ENCODE measurements at regions not wholly inside any gene's neighbourhood (a gene's known extent, or its start where the extent isn't known, plus 50 kb on each side); places are given as distances from the start of the nearest gene placed in this dataset.

DNA sequence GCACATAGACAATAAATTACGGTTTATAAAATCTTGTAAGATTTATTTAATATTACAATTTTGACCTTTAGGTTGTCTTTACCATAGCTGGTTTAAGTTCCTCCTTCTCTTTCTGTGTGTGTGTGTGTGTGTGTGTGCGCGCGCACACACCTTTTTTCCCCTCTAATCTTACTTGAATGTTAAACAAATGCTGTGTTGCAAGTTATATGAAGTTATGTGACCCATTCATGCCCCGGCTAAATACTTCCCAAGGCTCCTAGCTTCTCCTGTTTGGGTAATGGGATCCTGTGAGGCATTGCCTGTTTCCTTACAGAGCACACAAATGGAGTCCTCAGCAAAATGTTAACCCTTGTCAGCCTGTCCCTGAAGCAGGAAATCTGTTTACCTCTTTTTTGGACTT is 125.6 kb upstream of the ZNF608 start:
- intact Hi-C loops (cut with micrococcal nuclease; ENCODE audit: unreplicated experiment) = no loop called here
- Mint-ChIP-seq H3K27ac (ENCODE audit: unreplicated experiment) (no peak overlapping the region), H3K4me3 (ENCODE audit: low read depth, unreplicated experiment) (no peak overlapping the region), H3K4me1 (ENCODE audit: low read depth, unreplicated experiment) (peaks cover under 1% of the 10 kb centered on the region), H3K36me3 (ENCODE audit: insufficient read depth, unreplicated experiment) (no peaks in the 10 kb centered on the region), H3K9me3 (ENCODE audit: low read depth, unreplicated experiment) (no peaks in the 10 kb centered on the region), H3K27me3 (ENCODE audit: unreplicated experiment) (no peaks in the 10 kb centered on the region)
- CTCF ChIA-PET = interaction anchor here (1.3 kb wide), 1 partner anchor 11 kb away, joined by 9 read pairs; no protein-coding TSS in a partner anchor
- DNase-seq = no peak
- no TSS peak for BruUV-seq (replicated peaks)
- TF ChIP-seq, protein P1, sequence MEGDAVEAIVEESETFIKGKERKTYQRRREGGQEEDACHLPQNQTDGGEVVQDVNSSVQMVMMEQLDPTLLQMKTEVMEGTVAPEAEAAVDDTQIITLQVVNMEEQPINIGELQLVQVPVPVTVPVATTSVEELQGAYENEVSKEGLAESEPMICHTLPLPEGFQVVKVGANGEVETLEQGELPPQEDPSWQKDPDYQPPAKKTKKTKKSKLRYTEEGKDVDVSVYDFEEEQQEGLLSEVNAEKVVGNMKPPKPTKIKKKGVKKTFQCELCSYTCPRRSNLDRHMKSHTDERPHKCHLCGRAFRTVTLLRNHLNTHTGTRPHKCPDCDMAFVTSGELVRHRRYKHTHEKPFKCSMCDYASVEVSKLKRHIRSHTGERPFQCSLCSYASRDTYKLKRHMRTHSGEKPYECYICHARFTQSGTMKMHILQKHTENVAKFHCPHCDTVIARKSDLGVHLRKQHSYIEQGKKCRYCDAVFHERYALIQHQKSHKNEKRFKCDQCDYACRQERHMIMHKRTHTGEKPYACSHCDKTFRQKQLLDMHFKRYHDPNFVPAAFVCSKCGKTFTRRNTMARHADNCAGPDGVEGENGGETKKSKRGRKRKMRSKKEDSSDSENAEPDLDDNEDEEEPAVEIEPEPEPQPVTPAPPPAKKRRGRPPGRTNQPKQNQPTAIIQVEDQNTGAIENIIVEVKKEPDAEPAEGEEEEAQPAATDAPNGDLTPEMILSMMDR (IDR thresholded peaks at IDR 0.05; ENCODE audit: unreplicated experiment) = no peak

DNA sequence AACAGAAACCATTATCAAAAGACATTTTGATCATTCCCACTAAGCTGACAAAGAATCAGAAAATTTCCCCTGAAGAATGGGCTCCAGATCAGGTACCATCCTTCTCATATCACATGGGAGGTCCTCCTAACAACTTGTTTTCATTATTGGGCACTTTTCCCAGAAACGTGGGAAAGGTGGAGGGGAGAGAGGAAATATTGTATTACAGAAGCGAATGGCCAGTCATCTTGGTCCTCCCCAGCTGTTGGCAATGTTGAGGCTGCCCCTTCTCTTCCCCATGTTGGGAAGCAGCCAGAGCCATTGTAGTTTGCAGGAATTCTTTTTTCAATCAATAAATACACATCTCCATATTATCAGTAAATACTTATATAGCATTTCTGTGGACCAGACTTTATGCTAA is 126.2 kb upstream of the ZNF608 start:
- Mint-ChIP-seq H3K9me3 (ENCODE audit: low read depth, unreplicated experiment) (no peaks in the 10 kb centered on the region), H3K4me1 (ENCODE audit: low read depth, unreplicated experiment) (no peaks in the 10 kb centered on the region), H3K4me3 (ENCODE audit: low read depth, unreplicated experiment) (no peak overlapping the region), H3K27me3 (ENCODE audit: unreplicated experiment) (no peaks in the 10 kb centered on the region), H3K36me3 (ENCODE audit: insufficient read depth, unreplicated experiment) (no peaks in the 10 kb centered on the region), H3K27ac (ENCODE audit: unreplicated experiment) (no peak overlapping the region)
- no peak for DNase-seq
- no TSS peak for BruUV-seq (replicated peaks)
- CTCF ChIA-PET = no interaction called here
- intact Hi-C loops (cut with micrococcal nuclease; ENCODE audit: unreplicated experiment) = no loop called here
- TF ChIP-seq, protein P1 (IDR thresholded peaks at IDR 0.05; ENCODE audit: unreplicated experiment) = no peak

DNA sequence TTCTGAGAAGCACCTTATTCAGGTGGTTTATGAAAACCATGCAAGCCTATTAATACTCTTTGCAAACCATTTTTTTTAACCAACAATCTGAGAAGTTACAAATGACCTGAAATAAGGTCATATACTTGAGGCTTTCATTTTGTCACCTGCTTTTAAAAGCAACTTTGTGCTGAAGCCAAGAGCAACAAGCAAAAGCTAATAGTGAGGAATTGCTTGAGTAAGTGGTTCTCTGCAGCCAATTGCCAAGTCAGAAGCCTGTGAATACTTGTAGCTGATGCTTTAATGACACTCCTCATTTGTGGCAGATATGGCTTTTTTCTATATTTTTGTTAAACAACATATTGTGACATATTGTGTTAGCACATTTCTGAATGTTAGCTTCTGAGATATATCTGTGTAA is 126.7 kb upstream of the ZNF608 start:
- H3K9me3 Mint-ChIP-seq (ENCODE audit: low read depth, unreplicated experiment) = no peaks in the 10 kb centered on the region
- no TSS peak for BruUV-seq (replicated peaks)
- H3K4me3 Mint-ChIP-seq (ENCODE audit: low read depth, unreplicated experiment) = no peak overlapping the region
- no peak overlapping the region for H3K27ac Mint-ChIP-seq (ENCODE audit: unreplicated experiment)
- H3K27me3 Mint-ChIP-seq (ENCODE audit: unreplicated experiment) = no peaks in the 10 kb centered on the region
- intact Hi-C loops (cut with micrococcal nuclease; ENCODE audit: unreplicated experiment) = no loop called here
- CTCF ChIA-PET = no interaction called here
- DNase-seq = no peak
- H3K4me1 Mint-ChIP-seq (ENCODE audit: low read depth, unreplicated experiment) = no peaks in the 10 kb centered on the region
- TF ChIP-seq, protein P1 (IDR thresholded peaks at IDR 0.05; ENCODE audit: unreplicated experiment) = no peak
- H3K36me3 Mint-ChIP-seq (ENCODE audit: insufficient read depth, unreplicated experiment) = no peaks in the 10 kb centered on the region

DNA sequence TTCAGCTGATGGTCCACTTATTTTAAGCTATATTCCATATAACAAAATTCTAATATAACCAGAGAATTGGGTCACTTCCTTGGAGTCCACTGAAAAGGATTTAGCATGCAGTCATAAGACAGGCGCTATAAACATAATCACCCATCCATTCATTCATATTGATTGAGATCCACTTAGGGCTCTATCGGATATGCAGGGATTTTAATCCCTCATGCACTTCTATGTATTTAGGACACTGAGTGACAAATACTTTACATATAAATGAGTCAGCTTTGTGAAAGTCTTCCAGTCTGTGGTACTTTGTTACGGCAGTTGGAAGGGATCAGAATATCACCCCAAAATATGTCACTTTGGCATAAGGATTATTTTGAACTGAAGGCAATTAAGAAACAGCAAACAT is 127.3 kb upstream of the ZNF608 start:
- DNase-seq = no peak
- no peaks in the 10 kb centered on the region for H3K9me3 Mint-ChIP-seq (ENCODE audit: low read depth, unreplicated experiment)
- no peaks in the 10 kb centered on the region for H3K27me3 Mint-ChIP-seq (ENCODE audit: unreplicated experiment)
- no TSS peak for BruUV-seq (replicated peaks)
- H3K4me1 Mint-ChIP-seq (ENCODE audit: low read depth, unreplicated experiment) = no peaks in the 10 kb centered on the region
- no peak overlapping the region for H3K27ac Mint-ChIP-seq (ENCODE audit: unreplicated experiment)
- intact Hi-C loops (cut with micrococcal nuclease; ENCODE audit: unreplicated experiment) = no loop called here
- H3K36me3 Mint-ChIP-seq (ENCODE audit: insufficient read depth, unreplicated experiment) = no peaks in the 10 kb centered on the region
- no peak overlapping the region for H3K4me3 Mint-ChIP-seq (ENCODE audit: low read depth, unreplicated experiment)
- CTCF ChIA-PET = no interaction called here
- TF ChIP-seq, protein P1 (IDR thresholded peaks at IDR 0.05; ENCODE audit: unreplicated experiment) = no peak

DNA sequence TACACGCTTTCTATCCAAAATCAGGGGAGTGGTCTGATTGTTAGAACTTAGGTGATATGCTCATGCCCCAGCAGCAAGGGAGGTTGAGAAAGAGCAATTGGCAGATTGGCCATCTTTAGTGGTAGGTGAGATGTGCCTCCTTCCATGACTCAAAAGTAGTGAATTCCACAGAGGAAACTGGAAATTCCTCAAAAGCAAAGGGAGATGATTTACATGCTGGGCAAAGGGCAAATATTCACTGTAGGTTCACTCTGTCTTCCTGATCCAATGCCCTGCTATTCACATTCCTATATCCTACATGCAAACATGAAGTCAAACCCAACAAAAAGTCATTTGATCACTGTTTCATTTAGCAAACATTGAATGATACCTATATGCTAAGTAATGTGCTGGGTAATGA is 130.1 kb upstream of the ZNF608 start:
- Mint-ChIP-seq H3K36me3 (ENCODE audit: insufficient read depth, unreplicated experiment) (no peaks in the 10 kb centered on the region), H3K27ac (ENCODE audit: unreplicated experiment) (no peak overlapping the region), H3K4me1 (ENCODE audit: low read depth, unreplicated experiment) (no peaks in the 10 kb centered on the region), H3K27me3 (ENCODE audit: unreplicated experiment) (no peaks in the 10 kb centered on the region), H3K9me3 (ENCODE audit: low read depth, unreplicated experiment) (no peaks in the 10 kb centered on the region), H3K4me3 (ENCODE audit: low read depth, unreplicated experiment) (no peak overlapping the region)
- CTCF ChIA-PET = no interaction called here
- TF ChIP-seq, protein P1 (IDR thresholded peaks at IDR 0.05; ENCODE audit: unreplicated experiment) = no peak
- no peak for DNase-seq
- BruUV-seq (replicated peaks) = no TSS peak
- intact Hi-C loops (cut with micrococcal nuclease; ENCODE audit: unreplicated experiment) = no loop called here
